K562 (cell line): ENCODE measurements at regions not wholly inside any gene's neighbourhood (a gene's known extent, or its start where the extent isn't known, plus 50 kb on each side); places are given as distances from the start of the nearest gene placed in this dataset.

ENCODE experiments used
- L3MBTL2 ChIP-seq: fragments of 450-650 bp; IDR thresholded peaks from 2 replicates; pipeline ENCODE4 v1.6.1; 2016; ENCODE audit warnings: mild to moderate bottlenecking, moderate library complexity
- NR3C1 ChIP-seq: sonication (generic); formaldehyde crosslinking; IDR thresholded peaks from 2 replicates; pipeline ENCODE4 v1.8.1; 2022; ENCODE audit warnings: missing genetic modification reagents
- SNRNP70 ChIP-seq: fragments of 200-400 bp; formaldehyde crosslinking; optimal IDR thresholded peaks from 2 replicates; pipeline ENCODE3; 2017; ENCODE audit warnings: low read depth, low read length
- ZNF695 ChIP-seq: fragments of 450-650 bp; formaldehyde crosslinking; IDR thresholded peaks from 2 replicates; pipeline ENCODE4 v1.4.0; 2020; ENCODE audit warnings: mild to moderate bottlenecking, moderate library complexity

GRCh38 chr11:95711945-95712221 is 77.7 kb downstream of the FAM76B start:
- no peak for TF ChIP-seq ZNF695 (CRISPR knock-in tag)
- TF ChIP-seq L3MBTL2 = no peak
- no peak for TF ChIP-seq NR3C1 (CRISPR knock-in tag)
- no peak for TF ChIP-seq SNRNP70
